Left kidney (tissue), 1 donor: ENCODE measurements at regions not wholly inside any gene's neighbourhood (a gene's known extent, or its start where the extent isn't known, plus 50 kb on each side); places are given as distances from the start of the nearest gene placed in this dataset.
"Not testable (repeated sequence)": the region's sequence is repeated elsewhere in the genome, so short reads cannot be mapped to it uniquely, and the experiment has no call there.

Experiments used
- DNase-seq: peaks from one replicate; pipeline ENCODE4 v3.0.0-alpha.2; 2013

DNA sequence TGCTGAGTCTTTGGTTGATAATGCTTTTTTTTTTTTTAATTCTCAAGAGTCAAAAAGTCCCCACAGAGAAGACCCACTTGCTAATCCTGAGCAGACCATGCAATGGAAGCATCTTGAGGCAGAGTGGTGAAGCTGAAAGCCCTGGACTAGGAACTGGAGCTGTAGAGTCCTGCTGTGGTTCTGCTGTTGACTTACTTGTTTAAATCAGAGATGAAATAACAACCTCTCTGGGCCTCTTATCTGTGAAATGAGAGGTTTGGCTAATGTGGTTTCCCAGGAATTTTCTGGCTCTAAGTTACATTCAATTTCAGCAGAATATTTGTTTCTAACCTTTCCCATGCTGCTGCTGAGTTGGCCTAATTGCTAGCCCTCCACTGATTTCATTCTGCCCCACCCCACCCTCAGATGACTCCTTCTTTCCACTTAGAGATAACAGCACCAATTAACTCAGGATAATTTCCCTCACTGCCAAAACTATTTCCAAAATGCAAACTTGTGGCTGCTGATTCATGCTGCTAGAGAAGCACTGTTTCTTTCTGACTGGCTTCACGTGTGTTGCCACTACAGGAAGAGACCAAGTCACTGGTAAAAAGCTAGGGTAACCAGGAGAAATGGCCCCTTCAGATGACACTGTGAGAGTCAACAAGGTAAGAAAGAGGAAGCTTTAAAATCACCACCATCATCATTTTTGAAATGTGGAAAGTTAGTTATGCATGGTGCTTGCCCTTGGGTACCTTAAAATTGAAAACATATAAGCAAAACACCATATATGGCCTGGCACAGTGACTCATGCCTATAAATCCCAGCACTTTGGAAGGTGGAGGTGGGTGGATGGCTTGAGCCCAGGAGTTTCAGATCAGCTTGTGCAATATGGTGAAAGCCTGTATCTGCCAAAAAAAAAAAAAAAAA lies 326.4 kb downstream of the DCHS2 start:
- DNase-seq = no peak

GRCh38 chr4:154160519-154161301 lies 330.9 kb downstream of the DCHS2 start:
- DNase-seq = no peak

GRCh38 chr4:154158361-154159155 lies 333.0 kb downstream of the DCHS2 start:
- no peak for DNase-seq

DNA sequence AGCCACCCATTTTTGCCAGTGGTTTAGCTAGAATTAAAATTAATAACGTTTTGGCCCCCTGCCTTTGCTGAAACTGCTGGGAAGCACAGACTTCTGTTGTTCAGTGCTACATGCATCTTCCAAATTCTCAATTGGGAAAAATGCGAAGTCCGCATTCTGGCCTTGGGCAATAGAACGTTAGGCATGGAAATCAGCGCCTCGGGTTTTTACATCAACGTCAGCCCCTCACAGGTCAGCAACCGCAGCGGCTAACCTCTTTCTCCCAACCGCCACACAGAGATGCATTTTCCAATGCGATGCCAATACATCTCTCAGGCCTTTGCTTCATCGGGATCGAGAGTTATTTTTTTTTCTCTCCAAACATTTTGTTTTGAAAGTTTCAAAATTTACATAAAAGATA lies 339.1 kb downstream of the DCHS2 start:
- DNase-seq = no peak

GRCh38 chr4:154149236-154149635 lies 342.4 kb downstream of the DCHS2 start:
- DNase-seq = not testable (repeated sequence)

- DNase-seq = no peak
These were observed 347.9 kb downstream of the DCHS2 start for GRCh38 chr4:154143720-154144119.

GRCh38 chr4:154142664-154143063 lies 348.9 kb downstream of the DCHS2 start:
- no peak for DNase-seq

DNA sequence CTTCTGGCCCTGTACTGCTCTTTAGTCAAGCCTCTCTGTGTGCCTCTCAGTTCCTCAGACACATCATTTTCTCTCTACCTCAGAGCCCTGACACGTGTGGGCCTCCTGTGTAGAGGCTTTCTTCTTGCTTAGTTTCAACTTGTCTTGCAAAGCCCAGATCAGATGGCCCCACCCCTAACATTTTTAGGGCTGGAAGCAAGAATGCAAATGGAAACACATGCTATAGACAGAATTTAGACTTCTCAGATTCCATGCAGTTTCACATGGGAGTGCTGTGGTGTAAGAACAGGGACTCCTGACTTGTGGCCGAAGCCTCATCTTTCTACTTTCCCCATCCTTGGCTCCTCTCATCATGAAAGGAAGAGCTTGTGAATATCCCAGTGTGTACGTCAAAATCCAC lies 350.7 kb downstream of the DCHS2 start:
- no peak for DNase-seq

DNA sequence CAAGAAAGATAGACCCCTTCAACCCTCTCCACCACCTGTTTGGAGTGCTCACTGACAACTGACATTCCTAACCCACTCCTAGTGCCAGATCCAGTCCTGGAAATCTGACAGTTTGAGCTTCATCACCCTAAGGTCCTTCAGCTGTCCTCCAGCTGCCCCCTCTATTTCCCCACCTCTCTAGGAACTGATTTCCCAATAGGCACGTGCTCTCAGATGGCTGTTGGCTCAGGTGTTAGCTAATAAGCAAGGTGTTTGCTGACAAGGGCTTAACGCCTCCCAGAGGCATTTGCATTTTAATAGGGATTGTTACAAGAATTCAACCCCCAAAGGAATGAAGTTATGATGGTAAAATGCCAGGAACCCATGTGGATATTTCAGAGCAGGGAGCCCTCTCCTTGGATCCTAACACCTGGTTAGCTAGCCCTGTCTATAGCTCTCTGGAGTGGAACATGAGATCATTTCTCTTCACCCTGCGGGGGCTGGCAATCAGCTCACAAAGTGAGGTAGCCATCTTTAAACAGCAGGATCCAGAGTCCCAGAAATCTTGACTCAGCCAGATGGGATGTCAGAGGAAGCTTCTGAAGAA lies 348.5 kb upstream of the SFRP2 start:
- no peak for DNase-seq

- no peak for DNase-seq
These were observed 346.7 kb upstream of the SFRP2 start for GRCh38 chr4:154135576-154135975.

DNA sequence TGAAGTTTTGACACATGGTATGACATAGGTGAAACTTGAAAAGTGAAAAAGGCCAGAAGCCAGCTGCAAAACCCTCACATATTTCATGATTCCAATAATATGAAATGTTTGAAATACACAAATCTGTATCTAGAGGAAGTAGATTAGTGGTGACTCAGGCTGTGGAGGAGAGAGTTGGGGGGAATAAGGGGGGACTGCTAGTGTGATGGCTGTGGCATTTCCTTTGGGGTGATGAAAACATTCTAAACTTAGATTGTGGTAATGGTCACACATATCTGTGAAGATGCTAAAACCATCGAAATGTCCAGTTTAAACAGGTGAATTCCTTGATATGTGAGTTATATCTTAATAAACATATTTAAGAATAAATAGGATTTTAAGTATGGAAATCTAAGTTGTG lies 343.5 kb upstream of the SFRP2 start:
- no peak for DNase-seq

DNA sequence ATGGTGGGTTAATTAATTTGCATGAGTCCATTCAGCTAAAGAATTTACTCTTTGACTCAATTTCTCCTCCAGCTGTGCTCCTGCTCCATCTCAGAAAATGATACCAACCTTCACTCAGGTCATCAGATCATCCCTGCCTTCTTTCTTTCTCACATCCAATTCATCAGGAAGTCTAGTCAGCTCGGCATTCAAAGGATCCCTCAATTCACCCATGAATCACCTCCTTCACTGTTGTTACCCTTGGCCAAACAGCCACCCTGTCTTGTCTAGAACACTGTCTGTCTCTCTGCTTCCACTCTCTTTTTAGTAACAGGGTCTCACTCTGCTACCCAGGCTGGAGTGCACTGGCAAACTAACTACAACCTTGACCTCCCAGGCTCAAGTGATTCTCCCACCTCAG lies 337.4 kb upstream of the SFRP2 start:
- no peak for DNase-seq

GRCh38 chr4:154125340-154125739 lies 336.5 kb upstream of the SFRP2 start:
- no peak for DNase-seq

GRCh38 chr4:154124539-154125255 lies 335.8 kb upstream of the SFRP2 start:
- no peak for DNase-seq

GRCh38 chr4:154123897-154124296 lies 335.0 kb upstream of the SFRP2 start:
- DNase-seq = no peak

DNA sequence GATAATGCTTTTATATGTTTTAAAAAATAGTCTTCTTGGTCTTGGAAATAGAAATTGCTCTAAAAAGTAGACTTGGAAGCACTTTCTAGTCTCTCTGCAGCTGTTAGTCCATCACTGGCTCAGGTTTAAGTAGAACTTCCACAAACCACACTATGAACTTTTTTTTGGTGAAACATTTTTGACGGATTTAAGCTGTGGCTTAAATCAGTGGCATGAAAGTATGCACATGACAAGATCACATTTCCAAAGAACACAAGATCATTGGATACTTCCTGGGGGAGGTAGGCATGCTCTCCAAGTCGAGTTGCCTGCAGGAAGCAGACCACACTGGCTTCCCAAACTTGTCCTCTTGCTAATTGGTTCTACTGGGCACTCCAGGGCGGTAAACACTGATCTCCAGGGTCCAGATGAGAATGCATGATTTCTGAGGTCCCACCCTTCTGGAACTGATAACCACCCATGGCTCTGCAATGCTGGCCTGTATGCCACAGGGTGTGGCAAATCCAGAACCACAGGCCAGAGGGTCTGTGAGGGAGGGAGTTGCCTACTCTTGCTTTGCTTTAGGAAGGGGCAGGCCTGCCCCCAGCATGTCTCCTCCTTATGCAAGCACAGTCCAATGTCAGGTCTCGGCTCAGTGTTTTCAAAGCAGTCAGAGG lies 331.9 kb upstream of the SFRP2 start:
- no peak for DNase-seq

- no peak for DNase-seq
These were observed 331.3 kb upstream of the SFRP2 start for GRCh38 chr4:154120006-154120676.

DNA sequence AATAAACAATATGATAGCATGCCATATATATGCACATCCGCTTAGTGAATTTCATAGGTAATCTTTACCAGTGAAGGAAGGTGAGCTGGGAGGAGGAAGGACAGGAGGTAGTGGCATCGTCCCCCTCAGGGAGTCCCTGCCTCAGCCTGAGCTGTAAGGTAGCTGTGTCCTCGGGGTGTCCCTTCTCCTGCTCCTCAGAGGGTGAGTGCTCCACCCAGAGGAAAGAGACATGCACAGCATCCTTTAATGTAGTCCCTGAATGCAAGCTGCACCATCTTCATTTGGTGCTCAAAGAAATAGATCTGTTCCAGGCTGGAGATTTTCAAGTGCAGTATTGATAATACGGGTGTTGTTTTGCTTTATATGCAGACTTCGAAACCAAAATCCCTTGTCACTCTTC lies 330.4 kb upstream of the SFRP2 start:
- no peak for DNase-seq

GRCh38 chr4:154117726-154118125 lies 328.8 kb upstream of the SFRP2 start:
- not testable (repeated sequence) for DNase-seq

DNA sequence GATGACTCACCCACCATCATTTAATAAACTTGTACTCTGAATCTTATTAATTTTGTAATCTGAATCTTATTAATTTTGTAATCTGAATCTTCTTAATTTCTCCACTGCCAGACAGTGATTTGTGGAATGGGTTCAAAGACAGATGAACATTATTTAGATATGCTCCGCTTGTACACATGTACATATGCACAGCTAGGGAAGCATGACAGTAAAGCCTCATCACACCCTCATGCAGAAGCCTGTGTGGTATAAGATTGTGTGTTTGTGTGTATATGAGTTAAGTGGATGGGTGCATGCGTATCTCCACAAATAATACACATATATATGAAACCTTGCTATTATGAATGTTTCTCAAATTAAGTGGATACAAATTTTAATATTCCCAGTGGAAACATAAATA lies 318.5 kb upstream of the SFRP2 start:
- DNase-seq = no peak
